Endothelial cell of umbilical vein (primary cell): ENCODE measurements at regions not wholly inside any gene's neighbourhood (a gene's known extent, or its start where the extent isn't known, plus 50 kb on each side); places are given as distances from the start of the nearest gene placed in this dataset.

Experiments used
- BruUV-seq: library from RNA; stranded (reverse); fragments of 400-500 nt; replicated peaks from 2 replicates; lab custom pipeline; 2021; lab: Mats Ljungman, UMichigan
- CTCF ChIA-PET: fragments of 300-600, 350-600 bp; sonication (Branson Sonifier 250); formaldehyde crosslinking; loops from one replicate; lab custom pipeline; 2021; ENCODE audit warnings: antibody characterized with exemption, inconsistent platforms; lab: Charles Lee
- POLR2A ChIA-PET: fragments of 300-600, 350-600 bp; sonication (Branson Sonifier 250); formaldehyde crosslinking; loops from one replicate; lab custom pipeline; 2021; ENCODE audit warnings: antibody characterized with exemption, inconsistent platforms; lab: Charles Lee
- DNase-seq: peaks from one replicate; pipeline ENCODE4 v3.0.0-alpha.2; 2011; ENCODE audit warnings: low read depth, low spot score
- FAIRE-seq: peaks from 2 replicates; lab custom pipeline; 2011; peaks lifted over from hg19 to GRCh38; lab: Jason Lieb, UNC
- H2AFZ ChIP-seq: 2 replicates; pipeline ENCODE4 v1.6.0; 2012; ENCODE audit warnings: low read depth, low read length, control low read depth, inconsistent platforms
- H3K27ac ChIP-seq: 2 replicates; pipeline ENCODE4 v1.5.1; 2011; ENCODE audit warnings: low read depth, mild to moderate bottlenecking, control low read depth, low read length, moderate library complexity; ENCODE audit not compliant: insufficient read depth
- H3K27me3 ChIP-seq, 2 experiments: 2 replicates each; pipeline versions ENCODE4 v1.6.0 to v1.6.1; 2011; ENCODE audit warnings: low read length in 2 of 2, mixed read lengths in 1 of 2; ENCODE audit not compliant: control insufficient read depth in 2 of 2, insufficient read depth in 2 of 2
- H3K36me3 ChIP-seq, 2 experiments: 2 replicates in 1 of 2; 3 replicates in 1 of 2; pipeline ENCODE4 v1.5.1; 2011; ENCODE audit warnings: low read length in 2 of 2, mild to moderate bottlenecking in 1 of 2, moderate library complexity in 1 of 2; ENCODE audit not compliant: control insufficient read depth in 2 of 2, insufficient read depth in 2 of 2; ENCODE audit errors: extremely low read depth in 1 of 2
- H3K4me1 ChIP-seq: 3 replicates; pipeline ENCODE4 v1.5.1; 2011; ENCODE audit warnings: mild to moderate bottlenecking, low read length; ENCODE audit not compliant: control insufficient read depth, insufficient read depth; ENCODE audit errors: extremely low read depth
- H3K4me2 ChIP-seq: 2 replicates; pipeline ENCODE4 v1.6.1; 2011; ENCODE audit warnings: low read length, control low read depth, mixed read lengths; ENCODE audit not compliant: insufficient read depth
- H3K4me3 ChIP-seq, 3 experiments: fragments of 200-600 bp in 1 of 3; sonication (generic), shearing (Covaris generic) in 1 of 3; replicated peaks in 1 of 3; 2 replicates each; pipeline ENCODE4 v1.5.1; 2011 to 2016; ENCODE audit warnings: control low read depth in 3 of 3, low read length in 3 of 3, mild to moderate bottlenecking in 2 of 3, inconsistent platforms in 1 of 3, low read depth in 1 of 3, moderate library complexity in 1 of 3; ENCODE audit not compliant: insufficient read depth in 1 of 3
- H3K79me2 ChIP-seq: 2 replicates; pipeline ENCODE4 v1.6.0; 2012; ENCODE audit warnings: low read length, inconsistent platforms; ENCODE audit not compliant: control insufficient read depth, insufficient read depth
- H3K9ac ChIP-seq: replicated peaks from 2 replicates; pipeline ENCODE3; 2011; ENCODE audit warnings: low read length, control low read depth; ENCODE audit not compliant: insufficient read depth; ENCODE audit errors: extremely low read depth
- H3K9me1 ChIP-seq: replicated peaks from 3 replicates; pipeline ENCODE4 v1.6.0; 2011; ENCODE audit warnings: mild to moderate bottlenecking, low read length; ENCODE audit not compliant: control insufficient read depth, insufficient read depth; ENCODE audit errors: extremely low read depth
- H3K9me3 ChIP-seq: replicated peaks from 2 replicates; pipeline ENCODE4 v1.5.1; 2012; ENCODE audit warnings: low read length, inconsistent platforms; ENCODE audit not compliant: control insufficient read depth, insufficient read depth
- H4K20me1 ChIP-seq: replicated peaks from 2 replicates; pipeline ENCODE3; 2011; ENCODE audit warnings: mild to moderate bottlenecking, low read length; ENCODE audit not compliant: control insufficient read depth, insufficient read depth; ENCODE audit errors: extremely low read depth
- CTCF ChIP-seq, 2 donors: IDR thresholded peaks; 1 replicate in 1 of 2; 2 replicates in 1 of 2; pipeline ENCODE4 v1.5.1; 2011; ENCODE audit warnings: low read length in 2 of 2, mild to moderate bottlenecking in 2 of 2, moderate library complexity in 2 of 2, control low read depth in 1 of 2, inconsistent platforms in 1 of 2, low read depth in 1 of 2; ENCODE audit not compliant: insufficient read depth in 1 of 2; ENCODE audit errors: extremely low read depth in 1 of 2
- EZH2 ChIP-seq: IDR thresholded peaks from 2 replicates; pipeline ENCODE4 v1.6.1; 2012; ENCODE audit warnings: borderline replicate concordance, low read depth, mild to moderate bottlenecking, moderate library complexity, low read length, inconsistent platforms; ENCODE audit not compliant: severe bottlenecking
- FOS ChIP-seq: IDR thresholded peaks from 2 replicates; pipeline ENCODE4 v1.6.1; 2011; ENCODE audit warnings: mild to moderate bottlenecking, low read length, moderate library complexity, borderline replicate concordance; ENCODE audit not compliant: insufficient read depth
- GATA2 ChIP-seq: IDR thresholded peaks from 2 replicates; pipeline ENCODE4 v1.7.0; 2011; ENCODE audit warnings: low read depth, mild to moderate bottlenecking, moderate library complexity, mixed read lengths, low read length; ENCODE audit not compliant: insufficient read length, insufficient read depth
- JUN ChIP-seq: IDR thresholded peaks from 2 replicates; pipeline ENCODE4 v1.6.1; 2011; ENCODE audit warnings: borderline replicate concordance, low read depth; ENCODE audit not compliant: insufficient read length, insufficient read depth
- MAX ChIP-seq: IDR thresholded peaks from 2 replicates; pipeline ENCODE4 v1.6.1; 2011; ENCODE audit not compliant: insufficient read depth, insufficient read length
- MYC ChIP-seq: IDR thresholded peaks from one replicate; pipeline ENCODE4 v1.6.1; 2011; ENCODE audit warnings: mild to moderate bottlenecking, low read depth, low read length
- POLR2A ChIP-seq: IDR thresholded peaks from 2 replicates; pipeline ENCODE4 v1.6.1; 2012; ENCODE audit warnings: low read depth, mild to moderate bottlenecking, control low read depth, low read length
- POLR2AphosphoS5 ChIP-seq: IDR thresholded peaks from 2 replicates; pipeline ENCODE4 v1.6.1; 2012; ENCODE audit warnings: low read depth, mild to moderate bottlenecking, control low read depth, low read length, moderate library complexity; ENCODE audit not compliant: insufficient read depth
- dilution Hi-C: fragments of 300-500 bp; cut with MboI; formaldehyde crosslinking; loops from one replicate; pipeline ENCODE4 v1.15.0; 2019; ENCODE audit warnings: low sequenced_read_pairs; ENCODE audit not compliant: extremely low pct_ligation_motif_present
- intact Hi-C: fragments of 100-400 bp; cut with micrococcal nuclease; formaldehyde crosslinking; loops from one replicate; pipeline ENCODE4 v1.10.0; 2022

- no peaks in the 10 kb centered on the region for H3K9me3 ChIP-seq
- H3K9me1 ChIP-seq: no peaks in the 10 kb centered on the region
- TF ChIP-seq FOS: no peak
- TF ChIP-seq JUN: no peak
- no peak for TF ChIP-seq EZH2
- no peak for TF ChIP-seq POLR2A
- no peak for TF ChIP-seq CTCF (IDR thresholded peaks at IDR 0.05; ENCODE audit: extremely low read depth in 1 of 2, insufficient read depth in 1 of 2, low read depth in 1 of 2, low read length in 2 of 2)
- TF ChIP-seq MYC: no peak
- no peak for TF ChIP-seq GATA2
- no peak for TF ChIP-seq MAX
- no peak for TF ChIP-seq POLR2AphosphoS5
- dilution Hi-C loops (loop anchor here (25.0 kb wide), 1 partner anchor 428 kb away; no protein-coding TSS in a partner anchor), intact Hi-C loops (loop anchor here (10.0 kb wide), 1 partner anchor 200 kb away; no protein-coding TSS in a partner anchor)
- ChIA-PET CTCF (interaction anchor here (1.1 to 3.2 kb wide), 6 partner anchors 8 to 435 kb away, joined by 3 to 27 read pairs (median 6); no protein-coding TSS in a partner anchor), POLR2A (no interaction called here)
- FAIRE-seq (no peak), DNase-seq (no peak)
- BruUV-seq: no TSS peak
- no peaks in the 10 kb centered on the region for H4K20me1 ChIP-seq
- H3K4me3 ChIP-seq: no peak overlapping the region
- H3K9ac ChIP-seq: no peak overlapping the region
- H3K4me1 ChIP-seq: peaks cover 4% of the 10 kb centered on the region
- H2AFZ ChIP-seq: no peak overlapping the region
- no peak overlapping the region for H3K4me2 ChIP-seq
- H3K27ac ChIP-seq: no peak overlapping the region
- peaks cover 5 to 8% of the 10 kb centered on the region in 2 experiments for H3K27me3 ChIP-seq
- H3K36me3 ChIP-seq: no peaks in the 10 kb centered on the region
- no peaks in the 10 kb centered on the region for H3K79me2 ChIP-seq
These were observed 222.8 kb downstream of the ADAMTS9 start for GRCh38 chr3:64464955-64465354.
